ENCODE measurements at regions not wholly inside any gene's neighbourhood (a gene's known extent, or its start where the extent isn't known, plus 50 kb on each side); places are given as distances from the start of the nearest gene placed in this dataset.

DNA sequence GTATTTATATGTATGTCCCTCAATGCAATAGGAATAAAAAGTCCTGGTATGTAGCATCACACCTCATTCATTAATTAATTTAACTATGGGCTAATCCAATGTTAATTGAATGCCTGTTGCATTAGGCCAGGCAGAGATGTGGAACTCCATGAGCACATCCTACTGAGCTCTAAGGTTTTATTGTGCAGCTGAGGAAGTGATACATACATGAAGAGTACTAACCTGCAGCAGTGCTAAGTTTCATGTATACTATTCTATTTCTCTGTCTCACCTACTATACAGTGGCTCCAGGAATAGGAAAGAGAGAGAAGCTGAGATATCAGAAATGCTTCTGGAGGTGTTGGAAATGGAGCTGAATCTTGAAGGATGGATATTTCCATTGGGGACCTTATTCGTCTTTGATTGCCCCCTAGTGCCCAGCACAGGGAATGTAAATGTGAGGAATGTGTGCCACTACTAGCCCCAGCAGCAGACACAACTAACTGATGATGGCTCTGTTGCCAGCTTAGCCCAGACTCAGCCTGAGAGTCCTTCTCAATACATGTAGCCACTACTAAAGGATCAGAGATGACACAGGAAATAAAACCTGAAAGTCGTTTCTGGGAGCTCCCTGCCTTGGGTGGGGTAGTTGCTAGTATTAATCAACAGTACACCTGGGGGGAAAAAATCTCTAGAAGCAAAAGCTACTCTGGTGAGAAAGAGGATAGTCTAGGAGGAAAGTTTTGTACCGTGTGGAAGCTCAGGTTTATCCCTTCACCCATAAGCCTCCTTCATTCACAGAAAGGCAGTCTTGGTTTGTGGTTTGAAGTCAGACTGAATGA, 173.3 kb upstream of the FOXD3 start:
- no peaks in the 10 kb centered on the region for H3K4me1 ChIP-seq (ENCODE audit: control insufficient read depth, insufficient read depth, low read length)
- H3K27me3 ChIP-seq (ENCODE audit: control insufficient read depth, insufficient read depth, low read length): peaks cover 21% of the 10 kb centered on the region
- H3K9ac ChIP-seq (ENCODE audit: low read depth, low read length): no peak overlapping the region

GRCh38 chr1:63152572-63152971, 169.8 kb upstream of the FOXD3 start:
- Histone ChIP-seq H3K4me3 (ENCODE audit: low read length) (no peak overlapping the region), H3K27me3 (ENCODE audit: control insufficient read depth, insufficient read depth, low read length) (peaks cover 23% of the 10 kb centered on the region), H3K9ac (ENCODE audit: low read depth, low read length) (no peak overlapping the region), H3K4me2 (ENCODE audit: low read length) (no peak overlapping the region), H3K9me3 (replicated peaks; ENCODE audit: low read length) (no peaks in the 10 kb centered on the region), H3K36me3 (ENCODE audit: insufficient read depth, low read length) (no peaks in the 10 kb centered on the region), H3K4me1 (ENCODE audit: control insufficient read depth, insufficient read depth, low read length) (no peaks in the 10 kb centered on the region)

More for the DNA sequence above, 173.3 kb upstream of the FOXD3 start:
- Histone ChIP-seq H3K4me2 (ENCODE audit: low read length) (no peak overlapping the region), H3K9me3 (replicated peaks; ENCODE audit: low read length) (no peaks in the 10 kb centered on the region), H3K4me3 (ENCODE audit: low read length) (no peak overlapping the region), H3K36me3 (ENCODE audit: insufficient read depth, low read length) (no peaks in the 10 kb centered on the region)

DNA sequence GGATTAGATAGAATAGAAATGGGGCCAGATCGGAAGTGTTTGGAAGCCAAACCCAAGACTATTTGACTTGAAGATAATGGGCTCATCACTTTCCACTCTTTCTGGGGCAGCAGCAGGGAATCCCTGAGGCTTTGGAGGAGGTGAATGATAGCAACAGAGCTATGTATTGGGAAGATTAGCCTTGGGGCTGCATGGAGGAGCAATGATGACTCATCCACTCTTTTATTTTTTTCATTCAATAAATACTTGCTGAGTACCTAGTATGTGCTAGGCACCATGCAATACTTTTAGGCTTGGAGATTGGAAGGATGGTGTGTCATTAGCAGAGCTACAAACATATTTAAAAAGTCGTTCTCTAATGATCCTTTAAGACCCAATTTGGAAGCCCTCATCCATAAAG, 166.9 kb upstream of the FOXD3 start:
- H3K27me3 ChIP-seq (ENCODE audit: control insufficient read depth, insufficient read depth, low read length): peaks cover 20% of the 10 kb centered on the region
- H3K4me2 ChIP-seq (ENCODE audit: low read length): no peak overlapping the region
- H3K36me3 ChIP-seq (ENCODE audit: insufficient read depth, low read length): no peaks in the 10 kb centered on the region
- H3K4me1 ChIP-seq (ENCODE audit: control insufficient read depth, insufficient read depth, low read length): no peaks in the 10 kb centered on the region
- no peaks in the 10 kb centered on the region for H3K9me3 ChIP-seq (replicated peaks; ENCODE audit: low read length)
- no peak overlapping the region for H3K4me3 ChIP-seq (ENCODE audit: low read length)
- H3K9ac ChIP-seq (ENCODE audit: low read depth, low read length): no peak overlapping the region

- peaks cover 14% of the 10 kb centered on the region for H3K27me3 ChIP-seq (ENCODE audit: control insufficient read depth, insufficient read depth, low read length)
- H3K4me2 ChIP-seq (ENCODE audit: low read length): no peak overlapping the region
- H3K4me3 ChIP-seq (ENCODE audit: low read length): no peak overlapping the region
- no peaks in the 10 kb centered on the region for H3K9me3 ChIP-seq (replicated peaks; ENCODE audit: low read length)
- no peaks in the 10 kb centered on the region for H3K4me1 ChIP-seq (ENCODE audit: control insufficient read depth, insufficient read depth, low read length)
- no peaks in the 10 kb centered on the region for H3K36me3 ChIP-seq (ENCODE audit: insufficient read depth, low read length)
- H3K9ac ChIP-seq (ENCODE audit: low read depth, low read length): no peak overlapping the region
Measured at GRCh38 chr1:63157085-63157484, 165.3 kb upstream of the FOXD3 start.

DNA sequence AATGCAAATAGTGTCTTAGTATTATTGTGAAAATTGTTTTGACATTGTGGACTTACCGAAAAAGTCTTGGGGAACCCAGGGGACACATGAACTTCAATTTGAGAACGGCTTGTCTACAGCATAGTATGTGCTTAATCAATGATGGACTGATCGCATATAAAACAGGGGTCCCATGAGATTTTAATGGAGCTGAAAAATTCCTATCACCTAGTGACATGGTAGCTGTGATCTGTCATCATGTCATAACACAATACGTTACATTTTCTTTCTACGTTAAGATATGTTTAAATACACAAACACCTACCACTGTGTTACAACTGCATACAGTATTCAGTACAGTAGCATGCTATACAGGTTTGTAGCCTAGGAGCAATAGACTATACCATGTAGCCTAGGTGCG, 153.3 kb upstream of the FOXD3 start:
- H3K27me3 ChIP-seq (ENCODE audit: control insufficient read depth, insufficient read depth, low read length): peaks cover 10% of the 10 kb centered on the region
- no peak overlapping the region for H3K4me3 ChIP-seq (ENCODE audit: low read length)
- H3K9me3 ChIP-seq (replicated peaks; ENCODE audit: low read length): no peaks in the 10 kb centered on the region
- no peak overlapping the region for H3K9ac ChIP-seq (ENCODE audit: low read depth, low read length)
- H3K4me1 ChIP-seq (ENCODE audit: control insufficient read depth, insufficient read depth, low read length): no peaks in the 10 kb centered on the region
- no peaks in the 10 kb centered on the region for H3K36me3 ChIP-seq (ENCODE audit: insufficient read depth, low read length)
- H3K4me2 ChIP-seq (ENCODE audit: low read length): no peak overlapping the region

DNA sequence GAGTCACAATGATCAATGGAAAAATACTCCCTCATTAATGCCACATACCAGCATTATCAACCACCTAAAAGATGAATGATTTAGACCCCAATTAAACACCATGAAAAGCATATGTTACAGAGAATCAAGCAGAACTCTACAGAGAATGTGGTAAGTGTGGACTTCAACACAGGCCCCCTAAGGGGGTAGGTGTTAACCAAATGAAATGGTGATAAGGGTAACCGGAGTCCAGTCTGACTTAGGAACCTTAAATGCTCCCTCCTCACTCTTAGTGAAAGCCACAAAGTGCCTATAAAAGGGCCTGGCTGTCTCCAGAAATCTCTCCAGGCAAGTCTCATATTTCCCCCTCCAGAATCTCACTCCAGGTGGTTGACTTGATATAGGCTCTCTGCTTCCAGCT, 149.2 kb upstream of the FOXD3 start:
- Histone ChIP-seq H3K4me2 (ENCODE audit: low read length) (no peak overlapping the region), H3K27me3 (ENCODE audit: control insufficient read depth, insufficient read depth, low read length) (peaks cover 8% of the 10 kb centered on the region), H3K36me3 (ENCODE audit: insufficient read depth, low read length) (no peaks in the 10 kb centered on the region), H3K4me3 (ENCODE audit: low read length) (no peak overlapping the region), H3K4me1 (ENCODE audit: control insufficient read depth, insufficient read depth, low read length) (no peaks in the 10 kb centered on the region), H3K9ac (ENCODE audit: low read depth, low read length) (no peak overlapping the region), H3K9me3 (replicated peaks; ENCODE audit: low read length) (no peaks in the 10 kb centered on the region)

GRCh38 chr1:63189677-63190076, 132.7 kb upstream of the FOXD3 start:
- Histone ChIP-seq H3K4me2 (ENCODE audit: low read length) (no peak overlapping the region), H3K4me3 (ENCODE audit: low read length) (no peak overlapping the region), H3K9me3 (replicated peaks; ENCODE audit: low read length) (no peaks in the 10 kb centered on the region), H3K36me3 (ENCODE audit: insufficient read depth, low read length) (no peaks in the 10 kb centered on the region), H3K9ac (ENCODE audit: low read depth, low read length) (no peak overlapping the region), H3K27me3 (ENCODE audit: control insufficient read depth, insufficient read depth, low read length) (no peaks in the 10 kb centered on the region), H3K4me1 (ENCODE audit: control insufficient read depth, insufficient read depth, low read length) (no peaks in the 10 kb centered on the region)

DNA sequence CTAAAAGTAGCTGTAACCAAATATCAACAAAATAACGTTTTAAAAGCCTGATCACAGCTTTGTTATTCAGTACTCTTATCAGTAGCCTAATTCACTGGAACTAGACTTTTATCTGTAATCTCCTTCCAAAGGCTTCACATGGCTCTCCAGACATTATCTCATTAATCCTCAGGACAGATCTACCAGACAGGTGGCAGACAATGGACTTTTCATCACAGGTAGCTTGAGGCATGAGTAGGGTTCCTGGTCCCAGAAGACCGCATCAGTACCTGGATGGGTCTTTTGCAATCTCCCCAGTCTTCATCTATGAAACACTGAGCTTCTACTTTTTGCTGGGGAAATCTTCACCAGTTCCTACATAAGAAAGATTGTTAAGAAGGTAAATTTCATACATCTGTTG, 132.2 kb upstream of the FOXD3 start:
- H3K4me1 ChIP-seq (ENCODE audit: control insufficient read depth, insufficient read depth, low read length): no peaks in the 10 kb centered on the region
- no peaks in the 10 kb centered on the region for H3K36me3 ChIP-seq (ENCODE audit: insufficient read depth, low read length)
- no peak overlapping the region for H3K4me3 ChIP-seq (ENCODE audit: low read length)
- H3K9ac ChIP-seq (ENCODE audit: low read depth, low read length): no peak overlapping the region
- no peaks in the 10 kb centered on the region for H3K27me3 ChIP-seq (ENCODE audit: control insufficient read depth, insufficient read depth, low read length)
- no peaks in the 10 kb centered on the region for H3K9me3 ChIP-seq (replicated peaks; ENCODE audit: low read length)
- no peak overlapping the region for H3K4me2 ChIP-seq (ENCODE audit: low read length)

GRCh38 chr1:63198871-63199394, 123.4 kb upstream of the FOXD3 start:
- Histone ChIP-seq H3K36me3 (ENCODE audit: insufficient read depth, low read length) (no peaks in the 10 kb centered on the region), H3K4me1 (ENCODE audit: control insufficient read depth, insufficient read depth, low read length) (no peaks in the 10 kb centered on the region), H3K27me3 (ENCODE audit: control insufficient read depth, insufficient read depth, low read length) (peaks cover 15% of the 10 kb centered on the region), H3K9me3 (replicated peaks; ENCODE audit: low read length) (no peaks in the 10 kb centered on the region), H3K4me3 (ENCODE audit: low read length) (no peak overlapping the region), H3K4me2 (ENCODE audit: low read length) (no peak overlapping the region), H3K9ac (ENCODE audit: low read depth, low read length) (no peak overlapping the region)

DNA sequence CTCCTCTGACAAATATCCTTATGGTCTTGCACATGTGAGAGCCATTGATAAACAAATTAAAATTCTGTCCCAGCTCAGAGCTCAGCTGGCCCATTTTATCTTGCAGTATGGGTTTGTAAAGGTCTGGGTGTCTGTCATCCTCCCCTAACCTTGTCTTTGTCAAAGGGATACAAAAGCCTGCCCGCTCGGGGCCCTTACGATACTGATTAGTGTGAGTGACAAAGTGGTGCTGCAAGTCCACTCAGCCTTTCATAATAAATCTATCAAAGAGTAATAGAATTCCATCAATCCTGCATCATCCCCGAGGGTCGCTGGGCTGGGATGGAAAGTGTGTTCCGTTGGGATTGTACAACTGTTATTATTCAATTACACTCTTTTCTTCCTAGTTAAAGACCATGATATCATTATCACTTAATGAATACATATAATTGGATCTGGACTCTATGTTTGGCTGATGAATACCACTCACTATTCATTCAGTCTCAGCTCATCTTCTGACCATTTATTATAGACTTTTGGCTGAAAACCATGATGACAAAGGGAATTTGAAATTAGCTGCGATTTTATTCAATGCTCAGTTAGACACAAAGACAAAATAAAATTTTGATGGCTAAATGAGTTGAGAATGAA, 122.5 kb upstream of the FOXD3 start:
- Histone ChIP-seq H3K9ac (ENCODE audit: low read depth, low read length) (no peak overlapping the region), H3K36me3 (ENCODE audit: insufficient read depth, low read length) (no peaks in the 10 kb centered on the region), H3K4me3 (ENCODE audit: low read length) (no peak overlapping the region), H3K4me2 (ENCODE audit: low read length) (no peak overlapping the region), H3K27me3 (ENCODE audit: control insufficient read depth, insufficient read depth, low read length) (peaks cover 15% of the 10 kb centered on the region), H3K4me1 (ENCODE audit: control insufficient read depth, insufficient read depth, low read length) (no peaks in the 10 kb centered on the region), H3K9me3 (replicated peaks; ENCODE audit: low read length) (no peaks in the 10 kb centered on the region)

DNA sequence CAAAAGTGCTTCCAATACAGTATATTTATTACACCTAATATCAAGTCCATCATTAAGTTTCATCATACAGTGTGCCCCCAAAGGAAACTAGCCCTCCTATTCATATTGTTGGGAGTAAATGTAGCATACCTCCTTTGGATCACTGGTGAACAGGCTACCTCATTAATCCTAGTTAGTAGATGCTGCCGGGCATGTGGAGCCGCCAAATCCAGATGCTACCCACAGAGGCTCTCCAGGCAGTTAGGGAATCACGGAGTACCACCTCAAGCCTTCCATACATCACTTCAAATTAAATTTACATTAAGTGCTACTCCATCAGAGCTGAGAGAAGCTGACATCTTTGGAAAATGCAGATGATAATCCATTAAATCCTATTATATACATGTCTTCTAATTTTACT, 121.7 kb upstream of the FOXD3 start:
- no peaks in the 10 kb centered on the region for H3K4me1 ChIP-seq (ENCODE audit: control insufficient read depth, insufficient read depth, low read length)
- H3K36me3 ChIP-seq (ENCODE audit: insufficient read depth, low read length): no peaks in the 10 kb centered on the region
- no peak overlapping the region for H3K4me3 ChIP-seq (ENCODE audit: low read length)
- no peak overlapping the region for H3K9ac ChIP-seq (ENCODE audit: low read depth, low read length)
- H3K9me3 ChIP-seq (replicated peaks; ENCODE audit: low read length): no peaks in the 10 kb centered on the region
- no peak overlapping the region for H3K4me2 ChIP-seq (ENCODE audit: low read length)
- H3K27me3 ChIP-seq (ENCODE audit: control insufficient read depth, insufficient read depth, low read length): peaks cover 15% of the 10 kb centered on the region

DNA sequence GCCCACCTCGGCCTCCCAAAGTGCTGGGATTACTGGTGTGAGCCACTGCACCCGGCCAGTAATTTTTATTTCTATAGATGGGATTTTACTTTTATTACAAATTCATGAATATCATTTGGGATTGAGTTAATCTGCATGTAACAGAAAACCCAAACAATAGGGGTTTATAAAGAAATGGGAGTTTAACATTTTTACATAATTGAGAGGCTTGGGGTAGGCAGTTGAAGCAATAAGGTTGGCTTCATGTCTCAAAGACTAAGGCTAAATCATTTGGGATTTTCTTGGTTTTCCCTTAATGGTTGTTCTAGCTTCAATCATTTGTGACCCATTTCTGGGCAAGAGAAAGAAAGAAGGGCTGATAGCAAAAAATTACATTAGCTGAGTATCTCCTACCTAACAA, 118.7 kb upstream of the FOXD3 start:
- H3K27me3 ChIP-seq (ENCODE audit: control insufficient read depth, insufficient read depth, low read length): peaks cover 11% of the 10 kb centered on the region
- H3K9ac ChIP-seq (ENCODE audit: low read depth, low read length): no peak overlapping the region
- H3K4me2 ChIP-seq (ENCODE audit: low read length): no peak overlapping the region
- no peaks in the 10 kb centered on the region for H3K4me1 ChIP-seq (ENCODE audit: control insufficient read depth, insufficient read depth, low read length)
- H3K9me3 ChIP-seq (replicated peaks; ENCODE audit: low read length): no peaks in the 10 kb centered on the region
- no peak overlapping the region for H3K4me3 ChIP-seq (ENCODE audit: low read length)
- no peaks in the 10 kb centered on the region for H3K36me3 ChIP-seq (ENCODE audit: insufficient read depth, low read length)

Measured in skeletal muscle satellite cell (primary cell).